Activated B cell treated with CpG ODN at 0.5 μM for 24 hours (primary cell): ENCODE measurements at regions not wholly inside any gene's neighbourhood (a gene's known extent, or its start where the extent isn't known, plus 50 kb on each side); places are given as distances from the start of the nearest gene placed in this dataset.

ENCODE experiments used
- ATAC-seq: fragments of 200-7000 bp; cut with Tn5 transposase; one replicate; pipeline ENCODE4 v1.10.0; 2021; ENCODE audit warnings: low read depth, mild to moderate bottlenecking, moderate library complexity
- CTCF ChIA-PET: fragments of 350-600 bp; sonication (Branson Sonifier 250); formaldehyde crosslinking; loops from one replicate; lab custom pipeline; 2021; ENCODE audit warnings: antibody characterized with exemption; lab: Charles Lee
- POLR2A ChIA-PET: fragments of 350-600 bp; sonication (Branson Sonifier 250); formaldehyde crosslinking; loops from one replicate; lab custom pipeline; 2021; ENCODE audit warnings: antibody characterized with exemption; lab: Charles Lee
- DNase-seq: peaks from one replicate; pipeline ENCODE4 v3.0.0; 2022
- H3K27ac Mint-ChIP-seq: one replicate; pipeline ENCODE4 v1.8.0; 2020; ENCODE audit warnings: mixed read lengths
- H3K27me3 Mint-ChIP-seq: one replicate; pipeline ENCODE4 v1.8.0; 2021; ENCODE audit warnings: mixed read lengths
- H3K36me3 Mint-ChIP-seq: one replicate; pipeline ENCODE4 v1.8.0; 2021; ENCODE audit warnings: low read depth, mixed read lengths
- H3K4me1 Mint-ChIP-seq: one replicate; pipeline ENCODE4 v1.8.0; 2021; ENCODE audit warnings: mixed read lengths
- H3K4me3 Mint-ChIP-seq: one replicate; pipeline ENCODE4 v1.8.0; 2020; ENCODE audit warnings: mild to moderate bottlenecking, mixed read lengths
- H3K9me3 Mint-ChIP-seq: one replicate; pipeline ENCODE4 v1.8.0; 2020; ENCODE audit warnings: mixed read lengths
- intact Hi-C: fragments of 100-400 bp; cut with micrococcal nuclease; formaldehyde crosslinking; loops from one replicate; pipeline ENCODE4 v1.15.1; 2024
- TF ChIP-seq, protein P1 (sequence below): fragments of 200-600 bp; IDR thresholded peaks from one replicate; pipeline ENCODE4 v1.8.0; 2022; ENCODE audit warnings: antibody characterized with exemption, mild to moderate bottlenecking

DNA sequence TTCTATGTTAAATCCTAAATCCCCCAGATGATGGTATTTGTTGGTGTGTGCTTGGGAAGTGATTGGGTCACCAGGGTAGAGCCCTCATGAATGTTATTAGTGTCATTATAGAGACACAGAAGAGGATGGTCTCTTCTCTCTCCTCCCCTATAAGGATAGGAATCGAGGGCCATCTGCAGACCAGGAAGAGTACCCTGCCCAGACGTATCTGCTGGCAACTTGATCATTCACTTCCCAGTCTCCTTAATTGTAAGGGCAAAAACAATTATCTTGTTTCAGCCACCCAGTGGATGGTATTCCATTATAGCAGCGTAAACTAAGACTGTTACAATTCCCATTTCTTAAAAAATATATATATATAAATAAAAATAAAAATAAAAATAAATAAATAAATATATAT, 892.2 kb downstream of the SI start:
- TF ChIP-seq, protein P1, sequence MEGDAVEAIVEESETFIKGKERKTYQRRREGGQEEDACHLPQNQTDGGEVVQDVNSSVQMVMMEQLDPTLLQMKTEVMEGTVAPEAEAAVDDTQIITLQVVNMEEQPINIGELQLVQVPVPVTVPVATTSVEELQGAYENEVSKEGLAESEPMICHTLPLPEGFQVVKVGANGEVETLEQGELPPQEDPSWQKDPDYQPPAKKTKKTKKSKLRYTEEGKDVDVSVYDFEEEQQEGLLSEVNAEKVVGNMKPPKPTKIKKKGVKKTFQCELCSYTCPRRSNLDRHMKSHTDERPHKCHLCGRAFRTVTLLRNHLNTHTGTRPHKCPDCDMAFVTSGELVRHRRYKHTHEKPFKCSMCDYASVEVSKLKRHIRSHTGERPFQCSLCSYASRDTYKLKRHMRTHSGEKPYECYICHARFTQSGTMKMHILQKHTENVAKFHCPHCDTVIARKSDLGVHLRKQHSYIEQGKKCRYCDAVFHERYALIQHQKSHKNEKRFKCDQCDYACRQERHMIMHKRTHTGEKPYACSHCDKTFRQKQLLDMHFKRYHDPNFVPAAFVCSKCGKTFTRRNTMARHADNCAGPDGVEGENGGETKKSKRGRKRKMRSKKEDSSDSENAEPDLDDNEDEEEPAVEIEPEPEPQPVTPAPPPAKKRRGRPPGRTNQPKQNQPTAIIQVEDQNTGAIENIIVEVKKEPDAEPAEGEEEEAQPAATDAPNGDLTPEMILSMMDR = no peak
- no peak for DNase-seq
- Mint-ChIP-seq H3K4me1 (no peaks in the 10 kb centered on the region), H3K27me3 (no peaks in the 10 kb centered on the region), H3K36me3 (no peaks in the 10 kb centered on the region), H3K4me3 (no peak overlapping the region), H3K27ac (no peak overlapping the region), H3K9me3 (peaks cover 7% of the 10 kb centered on the region)
- ATAC-seq = no peak
- ChIA-PET POLR2A (no interaction called here), CTCF (no interaction called here)
- intact Hi-C loops = no loop called here

- Mint-ChIP-seq H3K4me3 (no peak overlapping the region), H3K9me3 (peaks cover 14% of the 10 kb centered on the region), H3K4me1 (no peaks in the 10 kb centered on the region), H3K36me3 (no peaks in the 10 kb centered on the region), H3K27ac (no peak overlapping the region), H3K27me3 (no peaks in the 10 kb centered on the region)
- DNase-seq = no peak
- intact Hi-C loops = no loop called here
- POLR2A ChIA-PET = no interaction called here
- ATAC-seq = no peak
- TF ChIP-seq, protein P1 = no peak
- CTCF ChIA-PET = no interaction called here
Measured at GRCh38 chr3:164179110-164179774, 899.1 kb downstream of the SI start.

GRCh38 chr3:164174059-164174458, 904.2 kb downstream of the SI start:
- TF ChIP-seq, protein P1 = no peak

GRCh38 chr3:164155400-164155799, 922.9 kb downstream of the SI start:
- TF ChIP-seq, protein P1 = no peak
- no peaks in the 10 kb centered on the region for H3K36me3 Mint-ChIP-seq
- H3K27me3 Mint-ChIP-seq = no peaks in the 10 kb centered on the region
- POLR2A ChIA-PET = no interaction called here
- no peaks in the 10 kb centered on the region for H3K4me1 Mint-ChIP-seq
- no peak overlapping the region for H3K4me3 Mint-ChIP-seq
- ATAC-seq (no peak), DNase-seq (no peak)
- CTCF ChIA-PET = no interaction called here
- intact Hi-C loops = no loop called here
- peaks cover 10% of the 10 kb centered on the region for H3K9me3 Mint-ChIP-seq
- no peak overlapping the region for H3K27ac Mint-ChIP-seq

More at GRCh38 chr3:164174059-164174458, 904.2 kb downstream of the SI start:
- H3K4me3 Mint-ChIP-seq = no peak overlapping the region
- POLR2A ChIA-PET = no interaction called here
- intact Hi-C loops = no loop called here
- no peak overlapping the region for H3K27ac Mint-ChIP-seq
- H3K4me1 Mint-ChIP-seq = no peaks in the 10 kb centered on the region
- CTCF ChIA-PET = no interaction called here
- peaks cover 5% of the 10 kb centered on the region for H3K9me3 Mint-ChIP-seq
- ATAC-seq (no peak), DNase-seq (no peak)
- no peaks in the 10 kb centered on the region for H3K36me3 Mint-ChIP-seq
- no peaks in the 10 kb centered on the region for H3K27me3 Mint-ChIP-seq

GRCh38 chr3:164144824-164145223, 933.5 kb downstream of the SI start:
- ATAC-seq (no peak), DNase-seq (no peak)
- Mint-ChIP-seq H3K36me3 (no peaks in the 10 kb centered on the region), H3K27me3 (no peaks in the 10 kb centered on the region), H3K4me3 (no peak overlapping the region), H3K9me3 (peaks cover 30% of the 10 kb centered on the region), H3K27ac (no peak overlapping the region), H3K4me1 (no peaks in the 10 kb centered on the region)
- TF ChIP-seq, protein P1 = no peak
- intact Hi-C loops = no loop called here
- ChIA-PET CTCF (no interaction called here), POLR2A (no interaction called here)
